Upper lobe of left lung (tissue), 4 donors: ENCODE measurements at regions not wholly inside any gene's neighbourhood (a gene's known extent, or its start where the extent isn't known, plus 50 kb on each side); places are given as distances from the start of the nearest gene placed in this dataset.

Source experiments
- CTCF ChIP-seq, 6 experiments: fragments of 450-650 bp in 4 of 6; fragments of 200-600 bp in 2 of 6; sonication (generic) in 2 of 6; IDR thresholded peaks; one replicate each; pipeline ENCODE4 v1.5.1; 2016 to 2019; ENCODE audit warnings: antibody characterized with exemption in 6 of 6
- EP300 ChIP-seq, 4 donors: sonication (generic); formaldehyde crosslinking; IDR thresholded peaks; one replicate each; pipeline ENCODE4 v1.5.1; 2017; ENCODE audit warnings: antibody characterized with exemption in 4 of 4, control low read depth in 2 of 4
- POLR2A ChIP-seq, 4 donors: fragments of 450-650 bp; IDR thresholded peaks; one replicate each; pipeline ENCODE4 v1.5.1; 2016 to 2017; ENCODE audit warnings: antibody characterized with exemption in 4 of 4, mild to moderate bottlenecking in 2 of 4
- POLR2AphosphoS5 ChIP-seq, 2 donors: sonication (generic); formaldehyde crosslinking; IDR thresholded peaks; one replicate each; pipeline ENCODE4 v1.5.1; 2017; ENCODE audit warnings: antibody characterized with exemption in 2 of 2

GRCh38 chrX:15908603-15909290, 54.1 kb upstream of the AP1S2 start:
- TF ChIP-seq CTCF (IDR thresholded peaks at IDR 0.05), result no peak
- TF ChIP-seq POLR2AphosphoS5 (IDR thresholded peaks at IDR 0.05), result no peak
- no peak for TF ChIP-seq POLR2A (IDR thresholded peaks at IDR 0.05)
- no peak for TF ChIP-seq EP300 (IDR thresholded peaks at IDR 0.05)
